ENCODE measurements at regions not wholly inside any gene's neighbourhood (a gene's known extent, or its start where the extent isn't known, plus 50 kb on each side); places are given as distances from the start of the nearest gene placed in this dataset.

GRCh38 chr4:100130964-100131363, 59.3 kb downstream of the DDIT4L start:
- Histone ChIP-seq H3K27ac (no peak overlapping the region), H3K4me3 (no peak overlapping the region), H3K9me3 (replicated peaks in 1 of 3) (no peaks in the 10 kb centered on the region), H3K27me3 (no peaks in the 10 kb centered on the region), H3K36me3 (replicated peaks in 1 of 2) (no peaks in the 10 kb centered on the region), H3K4me1 (replicated peaks in 1 of 2) (no peaks in the 10 kb centered on the region)
- 64 to 78% (median 68%) methylated on average over 1 of the region's 1 CpG for WGBS, 4 donors
- DNase-seq: no peak
- intact Hi-C loops (cut with DNase I): no loop called here
- TF ChIP-seq CTCF (IDR thresholded peaks at IDR 0.05): no peak
- TF ChIP-seq POLR2A (IDR thresholded peaks at IDR 0.05): no peak

- H3K4me1 ChIP-seq (replicated peaks in 1 of 2): no peaks in the 10 kb centered on the region
- no peak overlapping the region for H3K27ac ChIP-seq
- no peaks in the 10 kb centered on the region for H3K9me3 ChIP-seq (replicated peaks in 1 of 3)
- WGBS, 4 donors: 79 to 82% (median 80%) methylated on average over 4 of the region's 4 CpGs
- intact Hi-C loops (cut with DNase I): no loop called here
- H3K4me3 ChIP-seq: no peak overlapping the region
- no peak for DNase-seq
- H3K36me3 ChIP-seq (replicated peaks in 1 of 2): no peaks in the 10 kb centered on the region
- TF ChIP-seq CTCF (IDR thresholded peaks at IDR 0.05) (no peak), POLR2A (IDR thresholded peaks at IDR 0.05) (no peak)
- no peaks in the 10 kb centered on the region for H3K27me3 ChIP-seq
Measured at GRCh38 chr4:100130491-100130890, 59.8 kb downstream of the DDIT4L start.

GRCh38 chr4:100129774-100130173, 60.5 kb downstream of the DDIT4L start:
- intact Hi-C loops (cut with DNase I): no loop called here
- TF ChIP-seq CTCF (IDR thresholded peaks at IDR 0.05) (no peak), POLR2A (IDR thresholded peaks at IDR 0.05) (no peak)
- Histone ChIP-seq H3K4me3 (no peak overlapping the region), H3K27me3 (no peaks in the 10 kb centered on the region), H3K9me3 (replicated peaks in 1 of 3) (no peaks in the 10 kb centered on the region), H3K36me3 (replicated peaks in 1 of 2) (no peaks in the 10 kb centered on the region), H3K4me1 (replicated peaks in 1 of 2) (no peaks in the 10 kb centered on the region), H3K27ac (no peak overlapping the region)
- WGBS, 4 donors: 63 to 76% (median 69%) methylated on average over 4 of the region's 4 CpGs
- no peak for DNase-seq

- H3K4me1 ChIP-seq (replicated peaks in 1 of 2): no peaks in the 10 kb centered on the region
- H3K27ac ChIP-seq: no peak overlapping the region
- no peak overlapping the region for H3K4me3 ChIP-seq
- no peak for DNase-seq
- no peaks in the 10 kb centered on the region for H3K36me3 ChIP-seq (replicated peaks in 1 of 2)
- no peak for TF ChIP-seq CTCF (IDR thresholded peaks at IDR 0.05)
- no peak for TF ChIP-seq POLR2A (IDR thresholded peaks at IDR 0.05)
- WGBS, 4 donors: 77 to 86% (median 81%) methylated on average over 2 of the region's 2 CpGs
- peaks cover 0 to 4% (median 0%) of the 10 kb centered on the region in 3 donors for H3K9me3 ChIP-seq (replicated peaks in 1 of 3)
- intact Hi-C loops (cut with DNase I): no loop called here
- H3K27me3 ChIP-seq: no peaks in the 10 kb centered on the region
Measured at GRCh38 chr4:100128338-100128737, 61.9 kb downstream of the DDIT4L start.

All from adrenal gland (tissue), 9 donors.